ENCODE measurements at regions not wholly inside any gene's neighbourhood (a gene's known extent, or its start where the extent isn't known, plus 50 kb on each side); places are given as distances from the start of the nearest gene placed in this dataset.

DNA sequence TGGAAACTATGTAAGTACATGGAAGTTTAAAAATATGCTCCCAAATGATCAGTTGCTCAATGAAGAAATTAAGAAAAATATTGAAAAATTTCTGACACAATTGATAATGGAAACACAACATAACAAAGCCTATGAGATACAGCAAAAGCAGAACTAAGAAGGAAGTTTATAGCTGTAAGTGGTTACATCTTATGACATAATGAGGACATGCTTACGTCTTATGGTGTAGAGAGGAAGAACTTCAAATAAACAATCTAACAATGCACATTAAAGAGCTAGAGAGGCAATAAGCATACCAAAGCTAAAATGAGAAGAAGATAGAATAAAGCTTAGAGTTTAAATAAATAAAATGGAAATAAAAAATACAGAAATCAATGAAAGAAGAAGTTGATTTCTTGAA lies 50.0 kb upstream of the CEACAM21 start:
- no peak overlapping the region for H3K4me3 ChIP-seq
- intact Hi-C loops (cut with DNase I; ENCODE audit: low total_unique reads), result no loop called here
- no peaks in the 10 kb centered on the region for H3K36me3 ChIP-seq
- DNase-seq, result no peak
- H3K4me1 ChIP-seq, result peaks cover 0 to 65% (median 37%) of the 10 kb centered on the region in 6 donors
- peaks cover 0 to 28% (median 0%) of the 10 kb centered on the region in 7 donors for H3K27me3 ChIP-seq (replicated peaks in 1 of 7)
- TF ChIP-seq POLR2AphosphoS5 (IDR thresholded peaks at IDR 0.05), result no peak
- TF ChIP-seq, protein P1, sequence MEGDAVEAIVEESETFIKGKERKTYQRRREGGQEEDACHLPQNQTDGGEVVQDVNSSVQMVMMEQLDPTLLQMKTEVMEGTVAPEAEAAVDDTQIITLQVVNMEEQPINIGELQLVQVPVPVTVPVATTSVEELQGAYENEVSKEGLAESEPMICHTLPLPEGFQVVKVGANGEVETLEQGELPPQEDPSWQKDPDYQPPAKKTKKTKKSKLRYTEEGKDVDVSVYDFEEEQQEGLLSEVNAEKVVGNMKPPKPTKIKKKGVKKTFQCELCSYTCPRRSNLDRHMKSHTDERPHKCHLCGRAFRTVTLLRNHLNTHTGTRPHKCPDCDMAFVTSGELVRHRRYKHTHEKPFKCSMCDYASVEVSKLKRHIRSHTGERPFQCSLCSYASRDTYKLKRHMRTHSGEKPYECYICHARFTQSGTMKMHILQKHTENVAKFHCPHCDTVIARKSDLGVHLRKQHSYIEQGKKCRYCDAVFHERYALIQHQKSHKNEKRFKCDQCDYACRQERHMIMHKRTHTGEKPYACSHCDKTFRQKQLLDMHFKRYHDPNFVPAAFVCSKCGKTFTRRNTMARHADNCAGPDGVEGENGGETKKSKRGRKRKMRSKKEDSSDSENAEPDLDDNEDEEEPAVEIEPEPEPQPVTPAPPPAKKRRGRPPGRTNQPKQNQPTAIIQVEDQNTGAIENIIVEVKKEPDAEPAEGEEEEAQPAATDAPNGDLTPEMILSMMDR (IDR thresholded peaks at IDR 0.05 in 8 of 11, conservative IDR thresholded peaks at IDR 0.05 in 3 of 11), result no peak
- no peak for TF ChIP-seq POLR2A (IDR thresholded peaks at IDR 0.05)
- WGBS, 5 donors, result 32 to 50% (median 46%) methylated on average over 1 of the region's 1 CpG
- H3K9me3 ChIP-seq, result peaks cover 0 to 22% (median 16%) of the 10 kb centered on the region in 8 donors
- no peak overlapping the region for H3K27ac ChIP-seq

Data from spleen (tissue), 11 donors.